ENCODE measurements at regions not wholly inside any gene's neighbourhood (a gene's known extent, or its start where the extent isn't known, plus 50 kb on each side); places are given as distances from the start of the nearest gene placed in this dataset.

- H3K27ac ChIP-seq (ENCODE audit: low read length): peak overlapping the region; percentile 95
- peaks cover 1% of the 10 kb centered on the region; the same call in 1 of the 2 replicates for H3K9me3 ChIP-seq (ENCODE audit: control insufficient read depth, insufficient read depth, low read depth, low read length)
- in situ Hi-C loops (cut with HindIII; ENCODE audit: low pct_unique_long_range_greater_than_20kb, low sequenced_read_pairs): no loop called here
- ATAC-seq: no peak
- peaks cover 11% of the 10 kb centered on the region for H3K4me1 ChIP-seq (ENCODE audit: control insufficient read depth, insufficient read depth, low read length)
- no peak for DNase-seq (ENCODE audit: low read depth, low spot score)
- CTCF ChIA-PET: no interaction called here
- POLR2A ChIA-PET: no interaction called here
- H3K4me3 ChIP-seq (ENCODE audit: low read depth in 2 of 2, low read length in 2 of 2): no peak overlapping the region
- H3K27me3 ChIP-seq (ENCODE audit: control insufficient read depth, insufficient read depth, low read length): no peaks in the 10 kb centered on the region
- H3K36me3 ChIP-seq (ENCODE audit: control insufficient read depth, insufficient read depth, low read length): no peaks in the 10 kb centered on the region
- no peak for TF ChIP-seq REST (IDR thresholded peaks at IDR 0.05; ENCODE audit: insufficient read depth in 1 of 2, low read depth in 2 of 2, low read length in 1 of 2)
- intact Hi-C loops (cut with micrococcal nuclease; ENCODE audit: unreplicated experiment): no loop called here
- no TSS peak for BruUV-seq (replicated peaks)
Observed at GRCh38 chr10:3928078-3928477, 143.1 kb upstream of the KLF6 start.

GRCh38 chr10:3926675-3927525, 141.9 kb upstream of the KLF6 start:
- no peak overlapping the region for H3K4me3 ChIP-seq (ENCODE audit: low read depth in 2 of 2, low read length in 2 of 2)
- H3K27ac ChIP-seq (ENCODE audit: low read length): peak overlapping the region; percentile 95
- intact Hi-C loops (cut with micrococcal nuclease; ENCODE audit: unreplicated experiment): no loop called here
- DNase-seq (ENCODE audit: low read depth, low spot score) (no peak), ATAC-seq (peak; percentile 92)
- H3K9me3 ChIP-seq (ENCODE audit: control insufficient read depth, insufficient read depth, low read depth, low read length): peaks cover 2% of the 10 kb centered on the region; the same call in 1 of the 2 replicates
- TF ChIP-seq POLR2AphosphoS5 (IDR thresholded peaks at IDR 0.05; ENCODE audit: low read depth, low read length): no peak
- TF ChIP-seq CTCF (IDR thresholded peaks at IDR 0.05): no peak
- TF ChIP-seq REST (IDR thresholded peaks at IDR 0.05; ENCODE audit: insufficient read depth in 1 of 2, low read depth in 2 of 2, low read length in 1 of 2): no peak
- no peak for TF ChIP-seq SIN3A (IDR thresholded peaks at IDR 0.05; ENCODE audit: borderline replicate concordance, insufficient read depth, low read depth, low read length)
- peak; percentile 95 for TF ChIP-seq TCF7L2 (IDR thresholded peaks at IDR 0.05; ENCODE audit: low read depth, low read length)
- H3K27me3 ChIP-seq (ENCODE audit: control insufficient read depth, insufficient read depth, low read length): no peaks in the 10 kb centered on the region
- no TSS peak for BruUV-seq (replicated peaks)
- in situ Hi-C loops (cut with HindIII; ENCODE audit: low pct_unique_long_range_greater_than_20kb, low sequenced_read_pairs): no loop called here
- ChIA-PET CTCF (no interaction called here), POLR2A (no interaction called here)
- no peaks in the 10 kb centered on the region for H3K36me3 ChIP-seq (ENCODE audit: control insufficient read depth, insufficient read depth, low read length)
- H3K4me1 ChIP-seq (ENCODE audit: control insufficient read depth, insufficient read depth, low read length): peaks cover 11% of the 10 kb centered on the region

All from Panc1 (cell line).